ENCODE measurements at regions not wholly inside any gene's neighbourhood (a gene's known extent, or its start where the extent isn't known, plus 50 kb on each side); places are given as distances from the start of the nearest gene placed in this dataset.
"Not testable (repeated sequence)": the region's sequence is repeated elsewhere in the genome, so short reads cannot be mapped to it uniquely, and the experiment has no call there.

DNA sequence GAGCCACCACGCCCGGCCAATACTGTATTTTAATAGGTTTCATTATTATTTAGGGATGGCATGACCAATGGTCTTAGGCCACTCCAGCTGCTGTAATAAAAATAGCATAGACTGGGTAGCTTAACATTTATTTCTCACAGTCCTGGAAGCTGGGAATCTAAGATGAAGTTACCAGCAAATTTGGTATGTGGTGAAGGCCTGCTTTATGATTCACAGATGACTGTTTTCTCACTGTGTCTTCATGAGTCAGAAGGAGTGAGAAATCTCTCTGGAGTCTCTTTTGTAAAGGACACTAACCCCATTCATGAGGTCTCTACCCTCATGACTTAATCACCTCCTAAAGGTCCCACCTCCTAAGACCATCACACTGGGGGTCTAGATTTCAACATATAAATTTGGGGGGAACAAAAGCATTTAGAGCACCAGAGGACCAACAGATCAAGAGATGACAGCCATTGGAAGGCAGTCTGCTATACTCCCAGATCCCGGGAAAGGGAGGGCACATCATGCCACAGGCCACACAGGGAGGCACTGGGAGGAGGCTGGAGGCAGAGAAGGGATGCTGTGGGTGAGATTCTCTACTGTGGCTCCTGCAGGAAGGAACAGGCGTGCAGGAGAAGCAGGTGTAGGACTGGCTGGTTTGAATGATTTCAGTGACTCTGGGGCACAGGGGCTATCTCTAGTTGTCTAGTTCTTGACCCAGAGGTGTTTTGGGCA is 335.8 kb upstream of the SFRP2 start:
- in situ Hi-C loops (cut with MboI; ENCODE audit: low pct_unique_long_range_greater_than_20kb, low sequenced_read_pairs, unreplicated experiment): no loop called here
- TF ChIP-seq CTCF (IDR thresholded peaks at IDR 0.05; ENCODE audit: extremely low read depth, insufficient read depth, missing control alignments): no peak
- DNase-seq (ENCODE audit: low spot score): no peak

DNA sequence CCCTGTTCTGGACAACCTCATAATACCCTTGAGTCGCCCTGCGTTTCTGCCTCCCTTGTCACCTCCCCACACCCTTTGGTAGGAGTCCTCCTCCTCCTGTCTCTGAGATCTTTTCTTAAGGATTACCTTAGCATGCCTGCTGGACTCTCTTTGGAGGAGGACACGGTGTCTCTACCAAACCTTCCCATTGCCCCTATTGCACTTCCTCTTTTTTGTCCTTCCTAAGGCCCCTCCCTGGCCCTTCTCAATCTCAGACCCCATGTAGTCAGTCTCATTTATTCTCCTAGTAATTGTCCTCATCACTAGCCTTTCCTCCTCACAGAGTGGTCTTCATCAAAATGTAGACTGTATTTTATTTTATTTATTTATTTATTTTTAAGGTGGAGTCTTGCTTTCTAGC is 335.0 kb upstream of the SFRP2 start:
- TF ChIP-seq CTCF (IDR thresholded peaks at IDR 0.05; ENCODE audit: extremely low read depth, insufficient read depth, missing control alignments): no peak
- in situ Hi-C loops (cut with MboI; ENCODE audit: low pct_unique_long_range_greater_than_20kb, low sequenced_read_pairs, unreplicated experiment): no loop called here
- DNase-seq (ENCODE audit: low spot score): no peak

- in situ Hi-C loops (cut with MboI; ENCODE audit: low pct_unique_long_range_greater_than_20kb, low sequenced_read_pairs, unreplicated experiment): no loop called here
- no peak for TF ChIP-seq CTCF (IDR thresholded peaks at IDR 0.05; ENCODE audit: extremely low read depth, insufficient read depth, missing control alignments)
- DNase-seq (ENCODE audit: low spot score): no peak
Measured at GRCh38 chr4:154120690-154121345, 331.9 kb upstream of the SFRP2 start.

DNA sequence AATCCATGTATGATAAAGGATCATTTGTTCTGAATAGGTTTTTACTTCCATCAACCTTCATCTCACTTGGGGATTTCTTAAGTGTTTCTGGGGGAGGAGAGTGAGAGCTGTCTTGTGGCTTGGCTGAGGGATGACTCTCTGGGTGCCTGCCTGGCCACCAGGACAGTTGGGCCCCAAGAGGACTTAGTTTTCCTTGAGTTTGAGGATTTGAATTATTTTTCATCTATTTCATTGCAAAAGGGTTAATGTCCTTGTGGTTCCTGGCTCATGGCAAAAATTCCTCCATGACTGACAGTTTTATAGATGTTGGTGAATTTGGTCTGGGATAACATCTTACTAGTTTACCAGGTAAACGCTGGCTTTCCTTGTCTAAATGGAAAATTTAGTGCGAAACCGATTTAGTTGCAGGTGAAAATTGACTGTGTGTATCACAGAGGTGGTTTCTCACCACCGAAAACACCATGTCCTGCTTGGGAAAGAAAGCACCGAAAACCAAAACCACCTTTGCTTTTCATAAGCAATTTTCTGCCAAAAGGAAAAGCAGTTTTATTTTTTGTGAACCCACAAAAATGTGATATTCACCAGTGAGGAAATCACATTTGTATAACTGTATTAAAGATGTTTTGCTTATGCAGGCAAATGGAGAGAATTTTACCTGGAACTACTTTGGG is 331.3 kb upstream of the SFRP2 start:
- TF ChIP-seq CTCF (IDR thresholded peaks at IDR 0.05; ENCODE audit: extremely low read depth, insufficient read depth, missing control alignments): no peak
- DNase-seq (ENCODE audit: low spot score): no peak
- in situ Hi-C loops (cut with MboI; ENCODE audit: low pct_unique_long_range_greater_than_20kb, low sequenced_read_pairs, unreplicated experiment): no loop called here

GRCh38 chr4:154119317-154119716 is 330.4 kb upstream of the SFRP2 start:
- peak; percentile 38 for TF ChIP-seq CTCF (IDR thresholded peaks at IDR 0.05; ENCODE audit: extremely low read depth, insufficient read depth, missing control alignments)
- no peak for DNase-seq (ENCODE audit: low spot score)
- in situ Hi-C loops (cut with MboI; ENCODE audit: low pct_unique_long_range_greater_than_20kb, low sequenced_read_pairs, unreplicated experiment): no loop called here

DNA sequence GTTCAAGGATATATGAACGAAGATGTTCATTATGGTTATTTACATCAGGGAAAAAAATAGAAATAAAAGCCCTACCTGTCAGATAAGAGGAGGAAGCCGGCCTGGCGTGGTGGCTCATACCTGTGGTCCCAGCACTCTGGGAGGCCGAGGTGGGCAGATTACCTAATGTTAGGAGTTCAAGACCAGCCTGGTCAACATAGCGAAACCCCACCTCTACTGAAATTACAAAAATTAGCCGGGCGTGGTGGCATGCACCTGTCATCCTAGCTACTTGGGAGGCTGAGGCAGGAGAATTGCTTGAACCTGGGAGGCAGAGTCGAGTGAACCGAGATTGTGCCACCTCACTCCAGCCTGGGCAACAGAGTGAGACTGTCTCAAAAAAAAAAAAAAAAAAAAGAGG is 328.8 kb upstream of the SFRP2 start:
- DNase-seq (ENCODE audit: low spot score); in situ Hi-C loops (cut with MboI; ENCODE audit: low pct_unique_long_range_greater_than_20kb, low sequenced_read_pairs, unreplicated experiment): not testable (repeated sequence)

- no peak for DNase-seq (ENCODE audit: low spot score)
- no peak for TF ChIP-seq CTCF (IDR thresholded peaks at IDR 0.05; ENCODE audit: extremely low read depth, insufficient read depth, missing control alignments)
- in situ Hi-C loops (cut with MboI; ENCODE audit: low pct_unique_long_range_greater_than_20kb, low sequenced_read_pairs, unreplicated experiment): no loop called here
Measured at GRCh38 chr4:154107337-154107736, 318.5 kb upstream of the SFRP2 start.
